Caco-2 (cell line): ENCODE measurements at regions not wholly inside any gene's neighbourhood (a gene's known extent, or its start where the extent isn't known, plus 50 kb on each side); places are given as distances from the start of the nearest gene placed in this dataset.

Experiments used
- BruUV-seq: library from RNA; stranded (reverse); fragments of 400-500 nt; replicated peaks from 2 replicates; lab custom pipeline; 2021; lab: Mats Ljungman, UMichigan
- CTCF ChIA-PET: fragments of 300-600 bp; sonication (Branson Sonifier 250); formaldehyde crosslinking; loops from one replicate; lab custom pipeline; 2022; ENCODE audit warnings: antibody characterized with exemption; lab: Charles Lee
- POLR2A ChIA-PET: fragments of 300-600 bp; sonication (Branson Sonifier 250); formaldehyde crosslinking; loops from one replicate; lab custom pipeline; 2022; ENCODE audit warnings: antibody characterized with exemption; lab: Charles Lee
- DNase-seq, 2 experiments: peaks; one replicate each; pipeline versions ENCODE4 v3.0.0 to v3.0.0-alpha.2; 2020 to 2022
- H3K27me3 ChIP-seq: replicated peaks from 2 replicates; pipeline ENCODE4 v1.6.0; 2011; ENCODE audit warnings: low read length; ENCODE audit not compliant: control insufficient read depth, insufficient read depth
- H3K36me3 ChIP-seq: 2 replicates; pipeline ENCODE4 v1.5.1; 2011; ENCODE audit warnings: low read length; ENCODE audit not compliant: control insufficient read depth, insufficient read depth
- H3K4me1 ChIP-seq: fragments of 250-450 bp; sonication (Bioruptor Pico); 2 replicates; pipeline ENCODE4 v1.5.1; 2020; ENCODE audit warnings: mild to moderate bottlenecking
- H3K4me3 ChIP-seq: 2 replicates; pipeline ENCODE4 v1.5.1; 2011; ENCODE audit warnings: low read depth, mild to moderate bottlenecking, control low read depth, low read length
- H3K9me3 ChIP-seq: fragments of 250-450 bp; sonication (Bioruptor Pico); 2 replicates; pipeline ENCODE4 v1.5.1; 2020; ENCODE audit warnings: mild to moderate bottlenecking, moderate library complexity
- H3K27ac Mint-ChIP-seq: one replicate; pipeline ENCODE4 v1.8.0; 2022; ENCODE audit warnings: mixed read lengths; ENCODE audit not compliant: unreplicated experiment
- H3K27me3 Mint-ChIP-seq: one replicate; pipeline ENCODE4 v1.8.0; 2022; ENCODE audit warnings: mixed read lengths; ENCODE audit not compliant: insufficient read depth, unreplicated experiment
- H3K36me3 Mint-ChIP-seq: one replicate; pipeline ENCODE4 v1.8.0; 2022; ENCODE audit warnings: mild to moderate bottlenecking, mixed read lengths; ENCODE audit not compliant: insufficient read depth, unreplicated experiment
- H3K4me1 Mint-ChIP-seq: one replicate; pipeline ENCODE4 v1.8.0; 2022; ENCODE audit warnings: low read depth, mixed read lengths; ENCODE audit not compliant: unreplicated experiment
- H3K4me3 Mint-ChIP-seq: one replicate; pipeline ENCODE4 v1.8.0; 2022; ENCODE audit warnings: mild to moderate bottlenecking, moderate library complexity, mixed read lengths; ENCODE audit not compliant: unreplicated experiment
- H3K9me3 Mint-ChIP-seq: one replicate; pipeline ENCODE4 v1.8.0; 2022; ENCODE audit warnings: mixed read lengths; ENCODE audit not compliant: unreplicated experiment
- intact Hi-C: fragments of 100-400 bp; cut with micrococcal nuclease; formaldehyde crosslinking; loops from one replicate; pipeline ENCODE4 v1.10.0; 2022; ENCODE audit not compliant: unreplicated experiment
- TF ChIP-seq, protein P1 (sequence below), 2 experiments: fragments of 200-600 bp in 1 of 2; IDR thresholded peaks; 1 replicate in 1 of 2; 2 replicates in 1 of 2; pipeline versions ENCODE4 v1.5.1 to v1.8.0; 2011 to 2022; ENCODE audit warnings: antibody characterized with exemption in 1 of 2, control low read depth in 1 of 2, inconsistent platforms in 1 of 2, low read depth in 1 of 2, low read length in 1 of 2, mild to moderate bottlenecking in 1 of 2, moderate library complexity in 1 of 2; ENCODE audit not compliant: insufficient read depth in 1 of 2, severe bottlenecking in 1 of 2, unreplicated experiment in 1 of 2

DNA sequence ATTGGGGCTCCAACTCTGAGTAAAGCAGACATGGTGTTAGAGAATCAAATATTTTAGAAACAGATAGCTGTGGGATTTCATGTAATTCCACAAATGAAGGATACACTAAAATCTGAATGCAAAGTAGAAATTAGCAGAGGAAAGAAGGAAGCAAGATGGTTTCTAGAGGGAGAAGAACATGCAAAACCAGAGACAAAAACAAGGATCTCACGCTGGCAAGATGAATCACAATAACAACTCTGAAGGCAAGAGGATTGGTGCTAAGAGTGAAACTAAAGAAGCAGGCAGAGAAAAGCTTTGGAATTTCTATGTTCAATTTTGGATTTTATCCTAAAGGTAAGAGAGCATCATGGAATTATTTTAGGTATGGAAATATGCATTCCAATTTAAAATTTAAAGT is 857.2 kb upstream of the COX7C start:
- Histone ChIP-seq H3K4me1 (no peaks in the 10 kb centered on the region), H3K27me3 (no peaks in the 10 kb centered on the region), H3K9me3 (no peaks in the 10 kb centered on the region), H3K4me3 (no peak overlapping the region), H3K36me3 (no peaks in the 10 kb centered on the region)
- no TSS peak for BruUV-seq
- H3K27ac Mint-ChIP-seq = no peak overlapping the region
- no peak overlapping the region for H3K4me3 Mint-ChIP-seq
- CTCF ChIA-PET = no interaction called here
- TF ChIP-seq, protein P1, sequence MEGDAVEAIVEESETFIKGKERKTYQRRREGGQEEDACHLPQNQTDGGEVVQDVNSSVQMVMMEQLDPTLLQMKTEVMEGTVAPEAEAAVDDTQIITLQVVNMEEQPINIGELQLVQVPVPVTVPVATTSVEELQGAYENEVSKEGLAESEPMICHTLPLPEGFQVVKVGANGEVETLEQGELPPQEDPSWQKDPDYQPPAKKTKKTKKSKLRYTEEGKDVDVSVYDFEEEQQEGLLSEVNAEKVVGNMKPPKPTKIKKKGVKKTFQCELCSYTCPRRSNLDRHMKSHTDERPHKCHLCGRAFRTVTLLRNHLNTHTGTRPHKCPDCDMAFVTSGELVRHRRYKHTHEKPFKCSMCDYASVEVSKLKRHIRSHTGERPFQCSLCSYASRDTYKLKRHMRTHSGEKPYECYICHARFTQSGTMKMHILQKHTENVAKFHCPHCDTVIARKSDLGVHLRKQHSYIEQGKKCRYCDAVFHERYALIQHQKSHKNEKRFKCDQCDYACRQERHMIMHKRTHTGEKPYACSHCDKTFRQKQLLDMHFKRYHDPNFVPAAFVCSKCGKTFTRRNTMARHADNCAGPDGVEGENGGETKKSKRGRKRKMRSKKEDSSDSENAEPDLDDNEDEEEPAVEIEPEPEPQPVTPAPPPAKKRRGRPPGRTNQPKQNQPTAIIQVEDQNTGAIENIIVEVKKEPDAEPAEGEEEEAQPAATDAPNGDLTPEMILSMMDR (IDR thresholded peaks at IDR 0.05; ENCODE audit: insufficient read depth in 1 of 2, low read depth in 1 of 2, low read length in 1 of 2, severe bottlenecking in 1 of 2, unreplicated experiment in 1 of 2) = no peak
- intact Hi-C loops = no loop called here
- H3K4me1 Mint-ChIP-seq = no peaks in the 10 kb centered on the region
- no peaks in the 10 kb centered on the region for H3K36me3 Mint-ChIP-seq
- no peak for DNase-seq
- peaks cover 8% of the 10 kb centered on the region for H3K9me3 Mint-ChIP-seq
- no peaks in the 10 kb centered on the region for H3K27me3 Mint-ChIP-seq
- POLR2A ChIA-PET = no interaction called here

DNA sequence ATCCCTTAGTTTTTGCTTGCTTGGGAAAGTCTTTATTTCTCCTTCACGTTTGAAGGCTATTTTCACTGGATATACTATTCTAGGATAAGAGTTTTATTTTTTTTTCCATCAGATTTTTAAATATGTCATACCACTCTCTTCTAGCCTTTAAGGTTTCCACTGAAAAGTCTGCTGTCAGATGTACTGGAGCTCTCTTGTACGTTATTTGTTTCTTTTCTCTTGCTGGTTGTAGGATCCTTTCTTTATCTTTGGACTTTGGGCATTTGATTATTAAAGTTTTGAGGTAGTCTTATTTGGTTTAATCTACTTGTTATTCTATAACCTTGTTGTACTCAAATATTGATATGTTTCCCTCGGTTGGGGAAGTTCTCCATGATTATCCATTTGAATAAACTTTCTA is 848.4 kb upstream of the COX7C start:
- no peak overlapping the region for H3K4me3 Mint-ChIP-seq
- no peak overlapping the region for H3K27ac Mint-ChIP-seq
- POLR2A ChIA-PET = no interaction called here
- no peaks in the 10 kb centered on the region for H3K36me3 ChIP-seq
- no peaks in the 10 kb centered on the region for H3K27me3 ChIP-seq
- intact Hi-C loops = no loop called here
- no peaks in the 10 kb centered on the region for H3K36me3 Mint-ChIP-seq
- TF ChIP-seq, protein P1 (IDR thresholded peaks at IDR 0.05; ENCODE audit: insufficient read depth in 1 of 2, low read depth in 1 of 2, low read length in 1 of 2, severe bottlenecking in 1 of 2, unreplicated experiment in 1 of 2) = no peak
- H3K4me3 ChIP-seq = no peak overlapping the region
- H3K9me3 Mint-ChIP-seq = peaks cover 50% of the 10 kb centered on the region
- H3K9me3 ChIP-seq = peaks cover 3% of the 10 kb centered on the region; the same call in 1 of the 2 replicates
- H3K4me1 Mint-ChIP-seq = no peaks in the 10 kb centered on the region
- DNase-seq = no peak
- no peaks in the 10 kb centered on the region for H3K4me1 ChIP-seq
- H3K27me3 Mint-ChIP-seq = no peaks in the 10 kb centered on the region
- no TSS peak for BruUV-seq
- CTCF ChIA-PET = no interaction called here

DNA sequence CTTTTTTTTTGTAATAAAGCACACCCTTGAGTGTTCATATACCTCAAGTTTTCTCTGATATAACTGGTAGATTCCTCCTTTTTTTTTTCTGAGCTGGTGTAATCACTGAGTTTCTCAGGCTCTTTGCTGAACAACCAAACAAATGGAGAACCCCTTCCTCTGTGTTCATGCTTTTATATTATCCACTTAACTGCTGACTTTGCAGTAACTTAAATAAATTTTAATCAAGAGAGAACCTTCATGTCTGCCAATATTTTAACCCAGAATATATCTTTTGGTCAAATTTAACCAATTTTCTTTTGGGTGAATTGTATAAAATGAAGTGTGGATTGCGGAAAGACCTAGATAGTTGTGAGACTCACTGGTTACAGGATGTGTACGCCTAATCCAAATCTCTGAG is 833.0 kb upstream of the COX7C start:
- Histone ChIP-seq H3K36me3 (no peaks in the 10 kb centered on the region), H3K4me3 (no peak overlapping the region), H3K9me3 (no peaks in the 10 kb centered on the region), H3K4me1 (no peaks in the 10 kb centered on the region), H3K27me3 (no peaks in the 10 kb centered on the region)
- H3K4me3 Mint-ChIP-seq = no peak overlapping the region
- no peaks in the 10 kb centered on the region for H3K4me1 Mint-ChIP-seq
- ChIA-PET POLR2A (no interaction called here), CTCF (no interaction called here)
- no peak overlapping the region for H3K27ac Mint-ChIP-seq
- H3K36me3 Mint-ChIP-seq = no peaks in the 10 kb centered on the region
- H3K9me3 Mint-ChIP-seq = no peaks in the 10 kb centered on the region
- no peaks in the 10 kb centered on the region for H3K27me3 Mint-ChIP-seq
- no TSS peak for BruUV-seq
- TF ChIP-seq, protein P1 (IDR thresholded peaks at IDR 0.05; ENCODE audit: insufficient read depth in 1 of 2, low read depth in 1 of 2, low read length in 1 of 2, severe bottlenecking in 1 of 2, unreplicated experiment in 1 of 2) = no peak
- intact Hi-C loops = no loop called here
- no peak for DNase-seq
